Loucy (cell line): ENCODE measurements at regions not wholly inside any gene's neighbourhood (a gene's known extent, or its start where the extent isn't known, plus 50 kb on each side); places are given as distances from the start of the nearest gene placed in this dataset.

ENCODE experiments used
- H2AFZ ChIP-seq: fragments of 200-600 bp; sonication (generic); 2 replicates; pipeline ENCODE4 v1.6.0; 2016; ENCODE audit warnings: antibody characterized with exemption, mild to moderate bottlenecking, low read length, moderate library complexity
- H3F3A ChIP-seq: fragments of 200-600 bp; 2 replicates; pipeline ENCODE4 v1.6.0; 2016; ENCODE audit warnings: antibody characterized with exemption, low read depth, mild to moderate bottlenecking
- H3K27me3 ChIP-seq: fragments of 200-600 bp; sonication (generic); 2 replicates; pipeline ENCODE4 v1.6.1; 2014; ENCODE audit warnings: low read length, mild to moderate bottlenecking; ENCODE audit not compliant: insufficient read depth, poor library complexity, severe bottlenecking
- H3K36me3 ChIP-seq: fragments of 200-600 bp; sonication (generic); 2 replicates; pipeline ENCODE4 v1.6.1; 2016; ENCODE audit warnings: low read length; ENCODE audit not compliant: insufficient read depth
- H3K4me1 ChIP-seq: fragments of 200-600 bp; sonication (generic); 2 replicates; pipeline ENCODE4 v1.5.1; 2014; ENCODE audit warnings: low read length, mild to moderate bottlenecking; ENCODE audit not compliant: insufficient read depth, poor library complexity, severe bottlenecking
- H3K4me2 ChIP-seq: fragments of 200-600 bp; sonication (generic); 2 replicates; pipeline ENCODE4 v1.6.0; 2014; ENCODE audit warnings: antibody characterized with exemption, low read length, low read depth, mild to moderate bottlenecking; ENCODE audit not compliant: poor library complexity, severe bottlenecking
- H3K4me3 ChIP-seq: fragments of 200-600 bp; sonication (generic); 2 replicates; pipeline ENCODE4 v1.5.1; 2014; ENCODE audit warnings: low read length, mild to moderate bottlenecking, mixed read lengths; ENCODE audit not compliant: poor library complexity, severe bottlenecking
- H3K79me2 ChIP-seq: fragments of 200-600 bp; sonication (generic); 2 replicates; pipeline ENCODE4 v1.6.1; 2014; ENCODE audit warnings: low read length; ENCODE audit not compliant: insufficient read depth
- H3K9ac ChIP-seq: fragments of 200-600 bp; sonication (generic); 2 replicates; pipeline ENCODE4 v1.6.0; 2014; ENCODE audit warnings: mild to moderate bottlenecking, low read depth, low read length, moderate library complexity; ENCODE audit not compliant: poor library complexity, severe bottlenecking
- H3K9me2 ChIP-seq: fragments of 200-600 bp; sonication (generic); replicated peaks from 2 replicates; pipeline ENCODE4 v1.6.1; 2016; ENCODE audit warnings: low read depth, low read length, mixed read lengths
- H3K9me3 ChIP-seq: fragments of 200-600 bp; sonication (generic); 2 replicates; pipeline ENCODE4 v1.6.1; 2014; ENCODE audit warnings: mild to moderate bottlenecking, antibody characterized with exemption, low read length, low read depth; ENCODE audit not compliant: insufficient read depth
- H4K20me1 ChIP-seq: fragments of 200-600 bp; sonication (generic); 2 replicates; pipeline ENCODE4 v1.6.0; 2014; ENCODE audit warnings: antibody characterized with exemption, low read length, mild to moderate bottlenecking; ENCODE audit not compliant: insufficient read depth, poor library complexity, severe bottlenecking
- EZH2phosphoT487 ChIP-seq: fragments of 200-600 bp; IDR thresholded peaks from 2 replicates; pipeline ENCODE4 v1.6.1; 2018; ENCODE audit warnings: antibody characterized with exemption, mild to moderate bottlenecking, moderate library complexity, borderline replicate concordance
- TF ChIP-seq, protein P1 (sequence below): fragments of 200-600 bp; sonication (generic); conservative IDR thresholded peaks from 2 replicates; pipeline ENCODE4 v1.5.1; 2014; ENCODE audit warnings: mild to moderate bottlenecking, antibody characterized with exemption, low read length

DNA sequence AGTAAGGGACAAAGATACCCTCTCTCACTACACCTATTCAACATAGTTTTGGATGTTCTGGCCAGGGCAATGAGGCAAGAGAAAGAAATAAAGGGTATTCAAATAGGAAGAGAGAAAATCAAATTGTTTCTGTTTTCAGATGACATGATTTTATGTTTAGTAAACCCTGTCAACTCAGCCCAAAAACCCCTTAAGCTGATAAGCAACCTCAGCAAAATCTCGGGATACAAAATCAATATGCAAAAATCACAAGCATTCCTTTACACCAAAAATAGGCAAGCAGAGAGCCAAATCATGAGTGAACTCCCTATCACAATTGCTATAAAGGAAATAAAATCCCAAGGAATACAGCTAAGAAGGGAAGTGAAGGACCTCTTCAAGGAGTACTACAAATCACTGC lies 1130.7 kb upstream of the PIK3C3 start:
- no peaks in the 10 kb centered on the region for H4K20me1 ChIP-seq
- no peaks in the 10 kb centered on the region for H3F3A ChIP-seq
- H3K4me2 ChIP-seq, result no peak overlapping the region
- H3K4me1 ChIP-seq, result no peaks in the 10 kb centered on the region
- H2AFZ ChIP-seq, result no peak overlapping the region
- TF ChIP-seq EZH2phosphoT487, result no peak
- TF ChIP-seq, protein P1, sequence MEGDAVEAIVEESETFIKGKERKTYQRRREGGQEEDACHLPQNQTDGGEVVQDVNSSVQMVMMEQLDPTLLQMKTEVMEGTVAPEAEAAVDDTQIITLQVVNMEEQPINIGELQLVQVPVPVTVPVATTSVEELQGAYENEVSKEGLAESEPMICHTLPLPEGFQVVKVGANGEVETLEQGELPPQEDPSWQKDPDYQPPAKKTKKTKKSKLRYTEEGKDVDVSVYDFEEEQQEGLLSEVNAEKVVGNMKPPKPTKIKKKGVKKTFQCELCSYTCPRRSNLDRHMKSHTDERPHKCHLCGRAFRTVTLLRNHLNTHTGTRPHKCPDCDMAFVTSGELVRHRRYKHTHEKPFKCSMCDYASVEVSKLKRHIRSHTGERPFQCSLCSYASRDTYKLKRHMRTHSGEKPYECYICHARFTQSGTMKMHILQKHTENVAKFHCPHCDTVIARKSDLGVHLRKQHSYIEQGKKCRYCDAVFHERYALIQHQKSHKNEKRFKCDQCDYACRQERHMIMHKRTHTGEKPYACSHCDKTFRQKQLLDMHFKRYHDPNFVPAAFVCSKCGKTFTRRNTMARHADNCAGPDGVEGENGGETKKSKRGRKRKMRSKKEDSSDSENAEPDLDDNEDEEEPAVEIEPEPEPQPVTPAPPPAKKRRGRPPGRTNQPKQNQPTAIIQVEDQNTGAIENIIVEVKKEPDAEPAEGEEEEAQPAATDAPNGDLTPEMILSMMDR, result no peak
- no peak overlapping the region for H3K9ac ChIP-seq
- H3K27me3 ChIP-seq, result no peaks in the 10 kb centered on the region
- no peaks in the 10 kb centered on the region for H3K9me2 ChIP-seq
- no peaks in the 10 kb centered on the region for H3K36me3 ChIP-seq
- H3K4me3 ChIP-seq, result no peak overlapping the region
- H3K79me2 ChIP-seq, result no peaks in the 10 kb centered on the region
- 0 out of 2 replicates have a peak, but pooled peaks cover 3% of the 10 kb centered on the region for H3K9me3 ChIP-seq

- H3K4me2 ChIP-seq, result no peak overlapping the region
- H3K9ac ChIP-seq, result no peak overlapping the region
- no peak overlapping the region for H3K4me3 ChIP-seq
- H3F3A ChIP-seq, result no peaks in the 10 kb centered on the region
- H3K79me2 ChIP-seq, result no peaks in the 10 kb centered on the region
- H3K4me1 ChIP-seq, result no peaks in the 10 kb centered on the region
- no peaks in the 10 kb centered on the region for H4K20me1 ChIP-seq
- no peak overlapping the region for H2AFZ ChIP-seq
- H3K9me3 ChIP-seq, result 0 out of 2 replicates have a peak, but pooled peaks cover 3% of the 10 kb centered on the region
- TF ChIP-seq, protein P1, result no peak
- TF ChIP-seq EZH2phosphoT487, result no peak
- no peaks in the 10 kb centered on the region for H3K27me3 ChIP-seq
- no peaks in the 10 kb centered on the region for H3K36me3 ChIP-seq
- no peaks in the 10 kb centered on the region for H3K9me2 ChIP-seq
Measured at GRCh38 chr18:40821596-40822243, 1133.3 kb upstream of the PIK3C3 start.

DNA sequence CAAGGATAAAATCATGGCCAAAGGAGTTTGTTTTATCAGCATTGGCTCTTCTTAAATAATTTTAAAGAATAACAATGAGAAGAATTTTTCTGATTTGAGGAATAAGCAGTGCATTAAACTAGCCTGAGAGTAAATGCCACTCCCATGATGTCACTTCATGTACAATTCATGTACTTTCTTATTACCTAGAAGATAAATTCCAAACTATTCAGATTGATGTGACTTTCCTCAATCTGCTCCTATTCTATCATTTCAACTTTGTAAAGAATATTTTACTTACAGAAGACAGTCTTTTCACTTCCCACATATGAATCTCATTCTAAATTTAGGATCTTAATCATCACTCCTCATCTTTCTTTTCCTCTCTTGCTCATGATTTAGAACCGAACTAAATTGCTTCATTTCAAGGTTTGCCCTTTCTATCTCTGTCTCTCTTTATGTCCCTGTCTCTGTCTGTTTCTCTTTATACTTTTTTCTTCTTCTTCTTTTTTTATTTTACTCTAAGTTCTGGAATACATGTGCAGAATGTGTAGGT lies 1142.0 kb upstream of the PIK3C3 start:
- no peaks in the 10 kb centered on the region for H3K79me2 ChIP-seq
- no peak overlapping the region for H3K4me3 ChIP-seq
- TF ChIP-seq, protein P1, result no peak
- TF ChIP-seq EZH2phosphoT487, result no peak
- H3K36me3 ChIP-seq, result no peaks in the 10 kb centered on the region
- H3K9ac ChIP-seq, result no peak overlapping the region
- H3F3A ChIP-seq, result no peaks in the 10 kb centered on the region
- no peaks in the 10 kb centered on the region for H3K9me2 ChIP-seq
- no peaks in the 10 kb centered on the region for H4K20me1 ChIP-seq
- no peak overlapping the region for H2AFZ ChIP-seq
- no peaks in the 10 kb centered on the region for H3K27me3 ChIP-seq
- H3K4me1 ChIP-seq, result no peaks in the 10 kb centered on the region
- H3K9me3 ChIP-seq, result no peaks in the 10 kb centered on the region
- H3K4me2 ChIP-seq, result no peak overlapping the region
